Smooth muscle cell (in vitro differentiated cells): ENCODE measurements at regions not wholly inside any gene's neighbourhood (a gene's known extent, or its start where the extent isn't known, plus 50 kb on each side); places are given as distances from the start of the nearest gene placed in this dataset.
"Not testable (repeated sequence)": the region's sequence is repeated elsewhere in the genome, so short reads cannot be mapped to it uniquely, and the experiment has no call there.

Source experiments
- DNase-seq: peaks from one replicate; lab custom pipeline; 2025; ENCODE audit not compliant: unreplicated experiment; lab: John Stamatoyannopoulos, UW
- H2AFZ ChIP-seq: fragments of 200-600 bp; sonication (generic); 2 replicates; pipeline ENCODE4 v1.6.0; 2016; ENCODE audit warnings: antibody characterized with exemption, low read depth, mild to moderate bottlenecking
- H3F3A ChIP-seq: fragments of 200-600 bp; sonication (generic); 2 replicates; pipeline ENCODE4 v1.6.0; 2017; ENCODE audit warnings: antibody characterized with exemption, low read depth
- H3K27ac ChIP-seq: fragments of 200-600 bp; sonication (generic); 2 replicates; pipeline ENCODE4 v1.5.1; 2016; ENCODE audit warnings: low read depth, mild to moderate bottlenecking
- H3K27me3 ChIP-seq: fragments of 200-600 bp; sonication (generic); 2 replicates; pipeline ENCODE4 v1.6.1; 2016; ENCODE audit warnings: low read depth, mild to moderate bottlenecking
- H3K36me3 ChIP-seq: fragments of 200-600 bp; sonication (generic); 2 replicates; pipeline ENCODE4 v1.5.1; 2016; ENCODE audit warnings: low read depth
- H3K4me1 ChIP-seq: fragments of 200-600 bp; sonication (generic); 2 replicates; pipeline ENCODE4 v1.5.1; 2016; ENCODE audit warnings: low read depth
- H3K4me2 ChIP-seq: fragments of 200-600 bp; sonication (generic); 2 replicates; pipeline ENCODE4 v1.6.0; 2016; ENCODE audit warnings: mild to moderate bottlenecking
- H3K4me3 ChIP-seq: fragments of 200-600 bp; sonication (generic); 2 replicates; pipeline ENCODE4 v1.5.1; 2016; ENCODE audit warnings: mild to moderate bottlenecking
- H3K79me2 ChIP-seq: fragments of 200-600 bp; sonication (generic); 2 replicates; pipeline ENCODE4 v1.6.0; 2016; ENCODE audit warnings: low read depth, mild to moderate bottlenecking
- H3K9ac ChIP-seq: fragments of 200-600 bp; sonication (generic); 2 replicates; pipeline ENCODE4 v1.6.0; 2016; ENCODE audit warnings: low read depth
- H3K9me3 ChIP-seq: fragments of 200-600 bp; sonication (generic); replicated peaks from 2 replicates; pipeline ENCODE4 v1.5.1; 2016; ENCODE audit warnings: low read depth
- H4K20me1 ChIP-seq: fragments of 200-600 bp; sonication (generic); 2 replicates; pipeline ENCODE4 v1.6.0; 2016; ENCODE audit warnings: low read depth
- WGBS: methylation state at CpG from one replicate; pipeline ENCODE4 v1.1.7; 2016; ENCODE audit warnings: low lambda C conversion rate; 5-methylcytosine and 5-hydroxymethylcytosine counted together
- TF ChIP-seq, protein P1 (sequence below): fragments of 200-600 bp; sonication (generic); IDR thresholded peaks from 2 replicates; pipeline ENCODE4 v1.5.1; 2017; ENCODE audit warnings: borderline replicate concordance, mild to moderate bottlenecking, antibody characterized with exemption; ENCODE audit not compliant: insufficient read depth, poor library complexity, severe bottlenecking

DNA sequence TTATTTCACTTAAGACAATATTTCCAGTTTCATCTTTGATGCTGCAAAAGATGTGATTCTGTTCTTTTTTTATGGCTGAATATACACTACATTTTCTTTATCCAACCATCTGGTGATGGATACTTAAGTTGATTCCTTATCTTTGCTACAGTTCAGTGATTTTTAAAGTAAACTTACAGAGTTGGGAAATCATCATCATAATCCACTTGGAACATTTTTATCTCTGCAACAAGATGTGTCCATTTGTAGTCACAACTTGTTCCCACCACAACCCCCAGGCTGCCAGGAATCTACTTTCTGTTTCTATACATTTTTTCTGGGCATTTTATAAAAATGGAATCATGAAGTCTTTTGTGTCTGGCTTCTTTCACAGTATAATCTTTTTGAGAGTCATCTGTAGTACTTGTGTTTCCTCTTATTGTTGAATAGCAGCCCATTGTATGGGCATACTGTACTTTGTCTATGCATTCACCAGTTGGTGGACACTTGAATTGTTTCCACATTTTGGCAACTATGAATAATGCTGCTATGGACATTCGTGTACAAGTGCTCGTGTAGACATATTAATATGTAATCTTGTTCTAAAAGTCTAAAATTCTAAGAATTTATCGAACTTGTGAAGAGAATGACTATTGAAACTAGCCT, 212.5 kb upstream of the DDHD1 start:
- Histone ChIP-seq H4K20me1 (no peaks in the 10 kb centered on the region), H3K27me3 (no peaks in the 10 kb centered on the region), H3K27ac (no peak overlapping the region), H3K4me1 (peaks cover 13% of the 10 kb centered on the region), H3K4me3 (no peak overlapping the region), H3K79me2 (no peaks in the 10 kb centered on the region), H3F3A (no peaks in the 10 kb centered on the region), H3K9me3 (no peaks in the 10 kb centered on the region), H3K9ac (no peak overlapping the region), H3K36me3 (no peaks in the 10 kb centered on the region), H2AFZ (no peak overlapping the region), H3K4me2 (no peak overlapping the region)
- 94% methylated on average over 3 of the region's 3 CpGs for WGBS
- no peak for DNase-seq
- TF ChIP-seq, protein P1, sequence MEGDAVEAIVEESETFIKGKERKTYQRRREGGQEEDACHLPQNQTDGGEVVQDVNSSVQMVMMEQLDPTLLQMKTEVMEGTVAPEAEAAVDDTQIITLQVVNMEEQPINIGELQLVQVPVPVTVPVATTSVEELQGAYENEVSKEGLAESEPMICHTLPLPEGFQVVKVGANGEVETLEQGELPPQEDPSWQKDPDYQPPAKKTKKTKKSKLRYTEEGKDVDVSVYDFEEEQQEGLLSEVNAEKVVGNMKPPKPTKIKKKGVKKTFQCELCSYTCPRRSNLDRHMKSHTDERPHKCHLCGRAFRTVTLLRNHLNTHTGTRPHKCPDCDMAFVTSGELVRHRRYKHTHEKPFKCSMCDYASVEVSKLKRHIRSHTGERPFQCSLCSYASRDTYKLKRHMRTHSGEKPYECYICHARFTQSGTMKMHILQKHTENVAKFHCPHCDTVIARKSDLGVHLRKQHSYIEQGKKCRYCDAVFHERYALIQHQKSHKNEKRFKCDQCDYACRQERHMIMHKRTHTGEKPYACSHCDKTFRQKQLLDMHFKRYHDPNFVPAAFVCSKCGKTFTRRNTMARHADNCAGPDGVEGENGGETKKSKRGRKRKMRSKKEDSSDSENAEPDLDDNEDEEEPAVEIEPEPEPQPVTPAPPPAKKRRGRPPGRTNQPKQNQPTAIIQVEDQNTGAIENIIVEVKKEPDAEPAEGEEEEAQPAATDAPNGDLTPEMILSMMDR: no peak

DNA sequence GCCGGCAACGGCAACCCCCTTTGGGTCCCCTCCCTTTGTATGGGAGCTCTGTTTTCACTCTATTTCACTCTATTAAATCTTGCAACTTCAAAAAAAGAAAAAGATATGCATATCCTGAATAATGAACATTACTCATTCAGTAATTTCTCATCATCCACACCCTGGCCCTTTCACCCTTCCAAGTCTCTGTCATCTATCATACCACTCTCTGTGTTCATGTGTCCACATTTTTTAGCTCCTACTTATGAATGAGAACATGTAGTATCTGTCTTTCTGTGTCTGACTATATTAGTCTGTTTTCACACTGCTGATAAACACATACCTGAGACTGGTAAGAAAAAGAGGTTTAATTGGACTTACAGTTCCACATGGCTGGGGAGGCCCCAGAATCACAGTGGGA, 209.8 kb upstream of the DDHD1 start:
- not testable (repeated sequence) for H4K20me1 ChIP-seq, H3K4me1 ChIP-seq, DNase-seq, H3K9ac ChIP-seq, H3K36me3 ChIP-seq, H3K27ac ChIP-seq, H3K79me2 ChIP-seq, H3K27me3 ChIP-seq, H3F3A ChIP-seq, H3K4me2 ChIP-seq, H2AFZ ChIP-seq, H3K9me3 ChIP-seq, H3K4me3 ChIP-seq
- WGBS: 90% methylated on average over 2 of the region's 2 CpGs

DNA sequence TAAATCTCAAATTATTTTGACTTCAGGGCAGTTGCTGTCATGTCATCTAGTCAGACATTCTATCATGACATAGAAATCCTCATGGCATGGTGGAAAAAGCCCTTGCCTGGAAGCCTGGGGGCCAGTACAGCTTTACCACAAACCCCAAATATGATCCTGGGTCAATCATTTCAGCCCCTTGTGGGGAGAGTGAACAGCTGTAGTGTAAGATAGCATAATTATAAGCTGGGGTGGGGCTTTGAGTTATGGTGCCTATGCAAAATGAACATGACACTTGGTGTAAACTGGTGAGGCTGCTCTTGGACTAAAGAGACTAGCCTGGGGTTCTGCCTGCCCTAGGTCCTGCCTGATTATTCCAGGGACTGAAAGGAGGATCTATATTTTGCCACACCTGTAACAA, 207.7 kb upstream of the DDHD1 start:
- Histone ChIP-seq H3K4me3 (no peak overlapping the region), H3F3A (peaks cover 4% of the 10 kb centered on the region), H3K9me3 (no peaks in the 10 kb centered on the region), H3K79me2 (no peaks in the 10 kb centered on the region), H4K20me1 (no peaks in the 10 kb centered on the region), H3K9ac (no peak overlapping the region), H3K4me1 (peaks cover 13% of the 10 kb centered on the region), H2AFZ (no peak overlapping the region), H3K27ac (no peak overlapping the region), H3K4me2 (no peak overlapping the region), H3K36me3 (no peaks in the 10 kb centered on the region), H3K27me3 (no peaks in the 10 kb centered on the region)
- TF ChIP-seq, protein P1: no peak
- DNase-seq: no peak

DNA sequence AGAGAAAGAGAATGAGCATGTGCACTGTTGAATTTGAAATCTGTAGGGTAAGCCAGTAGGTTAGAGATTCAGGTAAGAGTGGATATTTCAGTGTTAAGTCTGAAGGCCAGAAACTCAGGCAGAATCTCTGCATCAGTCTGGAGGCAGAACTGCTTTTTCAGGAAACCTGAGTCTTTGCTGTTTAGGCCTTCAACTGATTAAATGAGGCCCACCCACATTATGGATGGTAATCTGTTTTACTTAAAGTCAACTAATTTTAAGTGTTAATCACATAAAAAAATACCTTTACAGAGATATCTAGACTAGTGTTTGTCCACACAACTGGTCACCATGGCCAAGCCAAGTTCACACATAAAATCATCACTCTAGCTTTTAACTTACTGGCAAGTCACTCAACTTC, 205.0 kb upstream of the DDHD1 start:
- no peaks in the 10 kb centered on the region for H3K79me2 ChIP-seq

More for the DNA sequence above, 205.0 kb upstream of the DDHD1 start:
- TF ChIP-seq, protein P1: no peak
- no peak overlapping the region for H3K4me3 ChIP-seq
- H4K20me1 ChIP-seq: no peaks in the 10 kb centered on the region
- H3K9me3 ChIP-seq: no peaks in the 10 kb centered on the region
- H2AFZ ChIP-seq: no peak overlapping the region
- peaks cover 9% of the 10 kb centered on the region for H3F3A ChIP-seq
- H3K36me3 ChIP-seq: no peaks in the 10 kb centered on the region
- H3K27ac ChIP-seq: no peak overlapping the region
- no peak overlapping the region for H3K4me2 ChIP-seq
- no peak overlapping the region for H3K9ac ChIP-seq
- H3K4me1 ChIP-seq: peaks cover 29% of the 10 kb centered on the region
- no peaks in the 10 kb centered on the region for H3K27me3 ChIP-seq
- no peak for DNase-seq
